ENCODE measurements at regions not wholly inside any gene's neighbourhood (a gene's known extent, or its start where the extent isn't known, plus 50 kb on each side); places are given as distances from the start of the nearest gene placed in this dataset.
"Not testable (repeated sequence)": the region's sequence is repeated elsewhere in the genome, so short reads cannot be mapped to it uniquely, and the experiment has no call there.

GRCh38 chr6:94658929-94659328, 918.4 kb upstream of the MANEA start:
- no peak for FAIRE-seq

GRCh38 chr6:94651239-94651638, 926.1 kb upstream of the MANEA start:
- FAIRE-seq (no peak), DNase-seq (ENCODE audit: insufficient read length, low spot score) (no peak)
- TF ChIP-seq POLR2A (IDR thresholded peaks at IDR 0.05; ENCODE audit: low read depth, low read length) = no peak

More at GRCh38 chr6:94658929-94659328, 918.4 kb upstream of the MANEA start:
- DNase-seq (ENCODE audit: insufficient read length, low spot score) = no peak
- no peak for TF ChIP-seq POLR2A (IDR thresholded peaks at IDR 0.05; ENCODE audit: low read depth, low read length)

GRCh38 chr6:94645191-94645590, 932.1 kb upstream of the MANEA start:
- DNase-seq (ENCODE audit: insufficient read length, low spot score) (no peak), FAIRE-seq (no peak)
- no peak for TF ChIP-seq POLR2A (IDR thresholded peaks at IDR 0.05; ENCODE audit: low read depth, low read length)

- no peak for DNase-seq (ENCODE audit: insufficient read length, low spot score)
- no peak for FAIRE-seq
- no peak for TF ChIP-seq POLR2A (IDR thresholded peaks at IDR 0.05; ENCODE audit: low read depth, low read length)
Observed at GRCh38 chr6:94639564-94639963, 937.8 kb upstream of the MANEA start.

GRCh38 chr6:94636780-94637385, 940.5 kb upstream of the MANEA start:
- no peak for FAIRE-seq
- DNase-seq (ENCODE audit: insufficient read length, low spot score) = no peak

GRCh38 chr6:94623586-94623985, 953.7 kb upstream of the MANEA start:
- no peak for TF ChIP-seq POLR2A (IDR thresholded peaks at IDR 0.05; ENCODE audit: low read depth, low read length)
- DNase-seq (ENCODE audit: insufficient read length, low spot score) (no peak), FAIRE-seq (no peak)

More at GRCh38 chr6:94636780-94637385, 940.5 kb upstream of the MANEA start:
- no peak for TF ChIP-seq POLR2A (IDR thresholded peaks at IDR 0.05; ENCODE audit: low read depth, low read length)

GRCh38 chr6:94622783-94623182, 954.6 kb upstream of the MANEA start:
- no peak for TF ChIP-seq POLR2A (IDR thresholded peaks at IDR 0.05; ENCODE audit: low read depth, low read length)
- FAIRE-seq = no peak
- no peak for DNase-seq (ENCODE audit: insufficient read length, low spot score)

GRCh38 chr6:94600636-94601035, 976.7 kb upstream of the MANEA start:
- DNase-seq (ENCODE audit: insufficient read length, low spot score) = no peak
- TF ChIP-seq POLR2A (IDR thresholded peaks at IDR 0.05; ENCODE audit: low read depth, low read length) = no peak
- no peak for FAIRE-seq

GRCh38 chr6:94597487-94597886, 979.8 kb upstream of the MANEA start:
- DNase-seq (ENCODE audit: insufficient read length, low spot score) = no peak
- FAIRE-seq = no peak
- no peak for TF ChIP-seq POLR2A (IDR thresholded peaks at IDR 0.05; ENCODE audit: low read depth, low read length)

- FAIRE-seq = no peak
- no peak for TF ChIP-seq POLR2A (IDR thresholded peaks at IDR 0.05; ENCODE audit: low read depth, low read length)
- DNase-seq (ENCODE audit: insufficient read length, low spot score) = no peak
Observed at GRCh38 chr6:94590416-94590815, 986.9 kb upstream of the MANEA start.

- FAIRE-seq = no peak
- TF ChIP-seq POLR2A (IDR thresholded peaks at IDR 0.05; ENCODE audit: low read depth, low read length) = no peak
- DNase-seq (ENCODE audit: insufficient read length, low spot score) = no peak
Observed at GRCh38 chr6:94588301-94588700, 989.0 kb upstream of the MANEA start.

- DNase-seq (ENCODE audit: insufficient read length, low spot score) (no peak), FAIRE-seq (no peak)
- no peak for TF ChIP-seq POLR2A (IDR thresholded peaks at IDR 0.05; ENCODE audit: low read depth, low read length)
Observed at GRCh38 chr6:94584211-94584610, 993.1 kb upstream of the MANEA start.

- no peak for TF ChIP-seq POLR2A (IDR thresholded peaks at IDR 0.05; ENCODE audit: low read depth, low read length)
- no peak for FAIRE-seq
Observed at GRCh38 chr6:94570581-94570980, 1006.8 kb upstream of the MANEA start.

GRCh38 chr6:94562846-94563245, 1014.5 kb upstream of the MANEA start:
- FAIRE-seq (no peak), DNase-seq (ENCODE audit: insufficient read length, low spot score) (no peak)
- TF ChIP-seq POLR2A (IDR thresholded peaks at IDR 0.05; ENCODE audit: low read depth, low read length) = no peak

More at GRCh38 chr6:94570581-94570980, 1006.8 kb upstream of the MANEA start:
- no peak for DNase-seq (ENCODE audit: insufficient read length, low spot score)

- TF ChIP-seq POLR2A (IDR thresholded peaks at IDR 0.05; ENCODE audit: low read depth, low read length) = no peak
- FAIRE-seq (no peak), DNase-seq (ENCODE audit: insufficient read length, low spot score) (no peak)
Observed at GRCh38 chr6:94559829-94560537, 1017.4 kb upstream of the MANEA start.

- DNase-seq (ENCODE audit: insufficient read length, low spot score); FAIRE-seq: not testable (repeated sequence)
Observed at GRCh38 chr6:94557207-94557606, 1020.1 kb upstream of the MANEA start.

All from H54 (cell line).